ENCODE measurements at regions not wholly inside any gene's neighbourhood (a gene's known extent, or its start where the extent isn't known, plus 50 kb on each side); places are given as distances from the start of the nearest gene placed in this dataset.

GRCh38 chr2:16115291-16115690 is 174.9 kb downstream of the MYCN start:
- TF ChIP-seq POLR2A (IDR thresholded peaks at IDR 0.05): no peak
- TF ChIP-seq CTCF (IDR thresholded peaks at IDR 0.05): no peak
